Body of pancreas (tissue), 4 donors: ENCODE measurements at regions not wholly inside any gene's neighbourhood (a gene's known extent, or its start where the extent isn't known, plus 50 kb on each side); places are given as distances from the start of the nearest gene placed in this dataset.

Experiments
- ATAC-seq: fragments of 150-250 bp; one replicate; pipeline ENCODE4 v1.9.1; 2016
- DNase-seq, 4 donors: peaks; one replicate each; pipeline ENCODE4 v3.0.0-alpha.2; 2019
- H3K27ac ChIP-seq, 4 donors: fragments of 200-600 bp; sonication (generic); 1 replicate in 3 of 4; 2 replicates in 1 of 4; pipeline versions ENCODE4 v1.5.1 to v1.6.1; 2016 to 2019; ENCODE audit warnings: mild to moderate bottlenecking in 1 of 4, mixed read lengths in 1 of 4, moderate library complexity in 1 of 4
- H3K27me3 ChIP-seq, 2 donors: fragments of 200-600 bp; sonication (generic); one replicate each; pipeline ENCODE4 v1.6.0; 2016; ENCODE audit warnings: mild to moderate bottlenecking in 1 of 2
- H3K36me3 ChIP-seq, 2 donors: fragments of 200-600 bp; sonication (generic); replicated peaks in 1 of 2; 2 replicates each; pipeline ENCODE4 v1.5.1; 2016; ENCODE audit warnings: low read depth in 2 of 2; ENCODE audit not compliant: insufficient read depth in 1 of 2
- H3K4me1 ChIP-seq: fragments of 200-600 bp; sonication (generic); one replicate; pipeline ENCODE4 v1.6.0; 2016
- H3K4me3 ChIP-seq, 2 donors: fragments of 200-600 bp; sonication (generic); 1 replicate in 1 of 2; 2 replicates in 1 of 2; pipeline ENCODE4 v1.5.1; 2016 to 2019
- H3K9me3 ChIP-seq, 3 donors: fragments of 200-600 bp; sonication (generic); 1 replicate in 2 of 3; 2 replicates in 1 of 3; pipeline ENCODE4 v1.5.1; 2016
- CTCF ChIP-seq, 7 experiments: fragments of 450-650 bp in 4 of 7; fragments of 200-600 bp in 3 of 7; sonication (generic) in 3 of 7; IDR thresholded peaks; one replicate each; pipeline ENCODE4 v1.5.1; 2016 to 2019; ENCODE audit warnings: antibody characterized with exemption in 7 of 7
- POLR2A ChIP-seq, 3 donors: fragments of 450-650 bp; IDR thresholded peaks; one replicate each; pipeline ENCODE4 v1.6.1; 2016; ENCODE audit warnings: antibody characterized with exemption in 3 of 3, mild to moderate bottlenecking in 2 of 3
- WGBS, 2 donors: methylation state at CpG; one replicate each; pipeline ENCODE4 v1.1.5; 2017; 5-methylcytosine and 5-hydroxymethylcytosine counted together
- intact Hi-C: fragments of 100-400 bp; cut with DNase I; formaldehyde crosslinking; loops from one replicate; pipeline ENCODE4 v1.15.1; 2023

GRCh38 chr11:104618954-104619353 is 279.3 kb downstream of the CASP12 start:
- H3K27ac ChIP-seq = no peak overlapping the region

DNA sequence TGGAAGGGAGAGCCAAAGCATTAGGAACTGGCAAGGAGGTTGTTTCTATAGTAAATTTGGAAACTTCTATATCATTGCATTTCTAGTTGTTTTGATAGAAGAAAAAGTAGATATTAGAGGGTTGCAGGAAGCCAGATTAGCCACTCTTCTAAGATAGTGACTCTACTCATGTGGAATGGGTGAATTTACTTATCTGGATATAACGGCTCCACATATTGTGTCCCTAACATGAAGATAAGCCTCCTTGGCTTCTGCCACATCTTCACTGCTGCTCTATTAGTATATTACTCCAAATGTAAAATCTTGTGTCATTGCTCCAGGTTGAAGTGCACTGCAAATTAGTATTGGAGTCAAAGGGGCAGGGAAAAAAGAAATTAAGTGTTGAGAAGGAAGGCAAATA is 283.3 kb downstream of the CASP12 start:
- no peaks in the 10 kb centered on the region for H3K9me3 ChIP-seq
- H3K4me3 ChIP-seq = no peak overlapping the region
- DNase-seq (no peak), ATAC-seq (no peak)
- 42 to 43% methylated on average over 1 of the region's 1 CpG for WGBS, 2 donors
- no peaks in the 10 kb centered on the region for H3K36me3 ChIP-seq
- H3K4me1 ChIP-seq = peaks cover 9% of the 10 kb centered on the region
- intact Hi-C loops = no loop called here
- TF ChIP-seq CTCF (IDR thresholded peaks at IDR 0.05) (no peak), POLR2A (IDR thresholded peaks at IDR 0.05) (no peak)
- H3K27me3 ChIP-seq = no peaks in the 10 kb centered on the region
- no peak overlapping the region for H3K27ac ChIP-seq

More at GRCh38 chr11:104618954-104619353, 279.3 kb downstream of the CASP12 start:
- no peaks in the 10 kb centered on the region for H3K9me3 ChIP-seq
- no peak for TF ChIP-seq CTCF (IDR thresholded peaks at IDR 0.05)
- TF ChIP-seq POLR2A (IDR thresholded peaks at IDR 0.05) = no peak
- H3K4me3 ChIP-seq = no peak overlapping the region
- DNase-seq = no peak
- WGBS, 2 donors = 57 to 77% methylated on average over 4 of the region's 4 CpGs
- ATAC-seq = no peak
- no peaks in the 10 kb centered on the region for H3K27me3 ChIP-seq
- peaks cover 6% of the 10 kb centered on the region for H3K4me1 ChIP-seq
- intact Hi-C loops = no loop called here
- H3K36me3 ChIP-seq = no peaks in the 10 kb centered on the region

- ATAC-seq = no peak
- no peak overlapping the region for H3K27ac ChIP-seq
These were observed 284.1 kb downstream of the CASP12 start for GRCh38 chr11:104614117-104614680.

DNA sequence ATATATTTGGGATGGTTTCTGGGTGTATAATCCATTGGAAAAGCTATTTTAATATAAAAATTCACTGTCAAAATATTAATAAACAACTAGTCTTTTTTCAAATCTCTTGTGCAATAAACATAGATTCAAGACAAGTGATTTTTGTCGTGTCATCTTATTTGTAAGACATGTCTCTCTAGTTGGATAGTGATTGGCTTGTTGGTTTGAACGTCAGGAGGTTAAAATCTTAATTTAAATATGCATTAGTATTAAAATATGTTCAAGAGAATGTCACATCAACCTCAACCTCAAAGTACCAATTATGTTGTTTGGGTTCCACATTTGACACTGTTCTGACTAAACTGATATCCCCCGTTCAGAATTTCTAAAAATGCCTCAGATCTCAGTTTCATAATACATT is 287.6 kb downstream of the CASP12 start:
- no peak overlapping the region for H3K4me3 ChIP-seq
- DNase-seq = no peak
- intact Hi-C loops = no loop called here
- ATAC-seq = no peak
- H3K27ac ChIP-seq = no peak overlapping the region
- no peaks in the 10 kb centered on the region for H3K36me3 ChIP-seq
- peaks cover 18% of the 10 kb centered on the region for H3K4me1 ChIP-seq
- TF ChIP-seq CTCF (IDR thresholded peaks at IDR 0.05) = no peak
- no peak for TF ChIP-seq POLR2A (IDR thresholded peaks at IDR 0.05)
- no peaks in the 10 kb centered on the region for H3K9me3 ChIP-seq
- WGBS, 2 donors = 75 to 79% methylated on average over 3 of the region's 3 CpGs
- H3K27me3 ChIP-seq = no peaks in the 10 kb centered on the region

More at GRCh38 chr11:104614117-104614680, 284.1 kb downstream of the CASP12 start:
- 89 to 97% methylated on average over 1 of the region's 1 CpG for WGBS, 2 donors
- H3K27me3 ChIP-seq = no peaks in the 10 kb centered on the region
- H3K36me3 ChIP-seq = no peaks in the 10 kb centered on the region
- peaks cover 17% of the 10 kb centered on the region for H3K4me1 ChIP-seq
- intact Hi-C loops = no loop called here
- no peak overlapping the region for H3K4me3 ChIP-seq
- H3K9me3 ChIP-seq = no peaks in the 10 kb centered on the region
- DNase-seq = no peak
- TF ChIP-seq POLR2A (IDR thresholded peaks at IDR 0.05) = no peak
- TF ChIP-seq CTCF (IDR thresholded peaks at IDR 0.05) = no peak
